ENCODE measurements at regions not wholly inside any gene's neighbourhood (a gene's known extent, or its start where the extent isn't known, plus 50 kb on each side); places are given as distances from the start of the nearest gene placed in this dataset.

- no peak for TF ChIP-seq POLR2A (IDR thresholded peaks at IDR 0.05)
- TF ChIP-seq CTCF (IDR thresholded peaks at IDR 0.05 in 4 of 5, conservative IDR thresholded peaks at IDR 0.05 in 1 of 5) = peak in 3 of 5 experiments; percentile 35 to 54 (median 41)
Observed at GRCh38 chr11:8318536-8318935, 54.9 kb upstream of the LMO1 start.
